HepG2 (cell line): ENCODE measurements at regions not wholly inside any gene's neighbourhood (a gene's known extent, or its start where the extent isn't known, plus 50 kb on each side); places are given as distances from the start of the nearest gene placed in this dataset.

Experiments
- ATAC-seq: fragments of 200-7000 bp; cut with Tn5 transposase; 3 replicates; pipeline ENCODE4 v1.9.1; 2020; ENCODE audit warnings: mild to moderate bottlenecking, moderate library complexity
- BruUV-seq: library from RNA; stranded (reverse); fragments of 400-500 nt; replicated peaks from 2 replicates; lab custom pipeline; 2021; lab: Mats Ljungman, UMichigan
- CTCF ChIA-PET: fragments of 300-600 bp; formaldehyde crosslinking; extraction: SDS; loops from one replicate; lab custom pipeline; 2021; ENCODE audit warnings: low total read pairs, inconsistent platforms, low intra/inter-chr PET ratio; lab: Yijun Ruan, JAX
- POLR2A ChIA-PET: fragments of 350-600 bp; sonication (Branson Sonifier 250); formaldehyde crosslinking; loops from one replicate; lab custom pipeline; 2020; ENCODE audit warnings: antibody characterized with exemption, inconsistent platforms; lab: Yijun Ruan, JAX
- DNase-seq: peaks from one replicate; pipeline ENCODE4 v3.0.0-alpha.2; 2015; ENCODE audit warnings: low spot score
- FAIRE-seq: peaks from 3 replicates; lab custom pipeline; 2011; peaks lifted over from hg19 to GRCh38; lab: Jason Lieb, UNC
- H2AFZ ChIP-seq: one replicate; pipeline ENCODE4 v1.6.1; 2011; ENCODE audit warnings: low read length, inconsistent platforms
- H3K27ac ChIP-seq: fragments of 300-600 bp; 3 replicates; pipeline ENCODE4 v1.8.0; 2011; ENCODE audit warnings: mixed run types, mild to moderate bottlenecking, mixed read lengths, low read length, inconsistent platforms; ENCODE audit not compliant: insufficient read depth; ENCODE audit errors: extremely low read length
- H3K27me3 ChIP-seq, 2 experiments: fragments of 200-600 bp in 1 of 2; 2 replicates in 1 of 2; 3 replicates in 1 of 2; pipeline versions ENCODE4 v1.6.0 to v1.8.0; 2011; ENCODE audit warnings: low read length in 2 of 2, mild to moderate bottlenecking in 2 of 2, moderate library complexity in 2 of 2, inconsistent platforms in 1 of 2; ENCODE audit not compliant: insufficient read depth in 2 of 2, control insufficient read depth in 1 of 2
- H3K36me3 ChIP-seq, 2 experiments: fragments of 200-600 bp in 1 of 2; replicated peaks in 1 of 2; 2 replicates in 1 of 2; 3 replicates in 1 of 2; pipeline versions ENCODE4 v1.5.1 to v1.8.0; 2011; ENCODE audit warnings: low read length in 2 of 2, inconsistent platforms in 1 of 2; ENCODE audit not compliant: insufficient read depth in 2 of 2, control insufficient read depth in 1 of 2
- H3K4me1 ChIP-seq: 2 replicates; pipeline ENCODE4 v1.5.1; 2012; ENCODE audit warnings: low read length, inconsistent platforms; ENCODE audit not compliant: insufficient read depth
- H3K4me2 ChIP-seq: 2 replicates; pipeline ENCODE4 v1.6.0; 2011; ENCODE audit warnings: low read depth, low read length, inconsistent platforms
- H3K4me3 ChIP-seq, 3 experiments: fragments of 200-600 bp in 1 of 3; sonication (generic), shearing (Covaris generic) in 1 of 3; replicated peaks in 1 of 3; 2 replicates each; pipeline ENCODE4 v1.5.1; 2011 to 2016; ENCODE audit warnings: low read length in 3 of 3, inconsistent platforms in 2 of 3, low read depth in 2 of 3, mild to moderate bottlenecking in 2 of 3, control low read depth in 1 of 3, mixed read lengths in 1 of 3; ENCODE audit not compliant: insufficient read depth in 1 of 3
- H3K79me2 ChIP-seq: one replicate; pipeline ENCODE4 v1.6.1; 2011; ENCODE audit warnings: low read length, inconsistent platforms; ENCODE audit not compliant: insufficient read depth
- H3K9ac ChIP-seq: 2 replicates; pipeline ENCODE4 v1.6.0; 2011; ENCODE audit warnings: mild to moderate bottlenecking, low read depth, low read length, inconsistent platforms; ENCODE audit not compliant: insufficient read depth
- H3K9me3 ChIP-seq: 2 replicates; pipeline ENCODE4 v1.5.1; 2012; ENCODE audit warnings: mild to moderate bottlenecking, low read length
- H4K20me1 ChIP-seq: 2 replicates; pipeline ENCODE4 v1.6.0; 2011; ENCODE audit warnings: inconsistent platforms, mild to moderate bottlenecking, low read length, moderate library complexity; ENCODE audit not compliant: insufficient read depth
- MTA3 ChIP-seq: sonication (generic); formaldehyde crosslinking; IDR thresholded peaks from 2 replicates; pipeline ENCODE4 v1.4.0; 2020; ENCODE audit warnings: missing genetic modification reagents
- RFX5 ChIP-seq: IDR thresholded peaks from 2 replicates; pipeline ENCODE4 v1.6.1; 2011; ENCODE audit warnings: low read depth, low read length, improper control_type of control experiment
- U2AF2 ChIP-seq: fragments of 200-400 bp; formaldehyde crosslinking; IDR thresholded peaks from 2 replicates; pipeline ENCODE4 v1.6.1; 2017; ENCODE audit warnings: low read depth, mild to moderate bottlenecking, low read length
- ZNF17 ChIP-seq: sonication (generic); formaldehyde crosslinking; IDR thresholded peaks from 2 replicates; pipeline ENCODE4 v1.5.0; 2020; ENCODE audit warnings: mild to moderate bottlenecking, missing genetic modification reagents
- WGBS: methylation state at CpG from one replicate; pipeline ENCODE4 v1.1.6; 2017; ENCODE audit warnings: low lambda C conversion rate; 5-methylcytosine and 5-hydroxymethylcytosine counted together
- in situ Hi-C: cut with HindIII; loops from 2 replicates; pipeline ENCODE4 v1.10.0; 2017; ENCODE audit warnings: low pct_unique_long_range_greater_than_20kb; ENCODE audit not compliant: extremely low pct_ligation_motif_present
- intact Hi-C: fragments of 100-400 bp; cut with micrococcal nuclease; formaldehyde crosslinking; loops from one replicate; pipeline ENCODE4 v1.10.0; 2022; ENCODE audit not compliant: unreplicated experiment
- TF ChIP-seq, protein P1 (sequence below): sonication (generic); formaldehyde crosslinking; IDR thresholded peaks from 2 replicates; pipeline ENCODE4 v1.4.0; 2020; ENCODE audit warnings: mild to moderate bottlenecking, missing genetic modification reagents

DNA sequence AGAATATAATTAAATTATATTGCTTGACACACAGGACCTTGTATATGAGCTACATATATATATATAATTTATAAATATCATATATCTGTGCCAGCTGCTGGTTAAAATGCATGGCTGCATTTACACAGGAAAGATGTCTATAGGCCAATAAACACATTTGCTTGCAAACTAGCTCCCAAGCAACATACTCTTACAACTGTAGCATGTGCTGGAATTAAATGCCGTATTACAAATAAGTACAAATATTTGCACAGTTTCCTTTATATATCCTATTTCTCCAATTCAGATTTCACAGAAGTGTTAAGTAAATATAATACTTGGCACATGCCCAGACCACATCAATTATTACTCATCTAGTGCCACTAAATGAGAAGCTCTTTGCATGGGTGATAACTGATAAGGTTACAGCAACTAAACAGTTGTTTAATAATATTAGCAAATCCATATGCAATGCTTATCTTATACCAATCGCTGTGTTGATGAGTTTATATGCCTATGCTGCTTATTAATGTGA lies 66.7 kb upstream of the E2F7 start:
- no peaks in the 10 kb centered on the region for H3K4me1 ChIP-seq
- H3K4me2 ChIP-seq = no peak overlapping the region
- TF ChIP-seq RFX5 (no peak), MTA3 (CRISPR knock-in tag) (no peak), ZNF17 (no peak)
- TF ChIP-seq, protein P1, sequence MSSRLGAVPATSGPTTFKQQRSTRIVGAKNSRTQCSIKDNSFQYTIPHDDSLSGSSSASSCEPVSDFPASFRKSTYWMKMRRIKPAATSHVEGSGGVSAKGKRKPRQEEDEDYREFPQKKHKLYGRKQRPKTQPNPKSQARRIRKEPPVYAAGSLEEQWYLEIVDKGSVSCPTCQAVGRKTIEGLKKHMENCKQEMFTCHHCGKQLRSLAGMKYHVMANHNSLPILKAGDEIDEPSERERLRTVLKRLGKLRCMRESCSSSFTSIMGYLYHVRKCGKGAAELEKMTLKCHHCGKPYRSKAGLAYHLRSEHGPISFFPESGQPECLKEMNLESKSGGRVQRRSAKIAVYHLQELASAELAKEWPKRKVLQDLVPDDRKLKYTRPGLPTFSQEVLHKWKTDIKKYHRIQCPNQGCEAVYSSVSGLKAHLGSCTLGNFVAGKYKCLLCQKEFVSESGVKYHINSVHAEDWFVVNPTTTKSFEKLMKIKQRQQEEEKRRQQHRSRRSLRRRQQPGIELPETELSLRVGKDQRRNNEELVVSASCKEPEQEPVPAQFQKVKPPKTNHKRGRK (CRISPR knock-in tag) = no peak
- DNase-seq = no peak
- H3K9ac ChIP-seq = no peak overlapping the region
- H2AFZ ChIP-seq = no peak overlapping the region
- H3K9me3 ChIP-seq = no peaks in the 10 kb centered on the region
- 8% methylated on average over 2 of the region's 2 CpGs for WGBS
- in situ Hi-C loops (no loop called here), intact Hi-C loops (no loop called here)
- ChIA-PET CTCF (no interaction called here), POLR2A (no interaction called here)
- no TSS peak for BruUV-seq
- no peaks in the 10 kb centered on the region for H3K79me2 ChIP-seq
- H3K27ac ChIP-seq = no peak overlapping the region
- H3K4me3 ChIP-seq = no peak overlapping the region
- FAIRE-seq = no peak
- H3K27me3 ChIP-seq = no peaks in the 10 kb centered on the region
- H4K20me1 ChIP-seq = no peaks in the 10 kb centered on the region
- H3K36me3 ChIP-seq = no peaks in the 10 kb centered on the region
- ATAC-seq = no peak

DNA sequence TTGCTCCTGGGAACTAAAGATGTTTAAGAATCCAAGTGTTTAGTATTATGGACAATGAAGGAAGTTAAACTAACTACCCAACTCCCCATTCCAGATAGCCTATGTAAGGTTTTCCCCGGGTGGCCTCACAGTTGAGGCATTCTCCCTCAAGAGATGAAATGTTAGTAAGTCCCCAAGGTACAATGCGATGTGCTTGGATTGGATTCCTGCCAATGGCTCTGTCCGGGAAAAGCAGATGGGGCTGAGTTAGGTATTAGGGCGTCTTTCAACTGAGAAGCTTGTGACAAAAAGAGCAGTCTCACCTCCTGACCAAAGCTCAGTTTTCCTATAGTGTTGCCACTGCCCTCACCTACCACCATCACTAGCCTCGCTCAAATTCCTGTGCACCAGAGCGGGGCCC lies 64.8 kb upstream of the E2F7 start:
- 15% methylated on average over 6 of the region's 6 CpGs for WGBS
- ATAC-seq (no peak), DNase-seq (no peak), FAIRE-seq (no peak)
- POLR2A ChIA-PET = no interaction called here
- intact Hi-C loops (no loop called here), in situ Hi-C loops (no loop called here)
- no peak for TF ChIP-seq U2AF2
- Histone ChIP-seq H3K9me3 (no peaks in the 10 kb centered on the region), H3K4me3 (no peak overlapping the region), H4K20me1 (no peaks in the 10 kb centered on the region), H3K4me1 (no peaks in the 10 kb centered on the region), H3K9ac (no peak overlapping the region), H3K36me3 (no peaks in the 10 kb centered on the region), H2AFZ (no peak overlapping the region), H3K27ac (no peak overlapping the region), H3K27me3 (no peaks in the 10 kb centered on the region), H3K79me2 (no peaks in the 10 kb centered on the region), H3K4me2 (no peak overlapping the region)
- BruUV-seq = no TSS peak
- CTCF ChIA-PET = no interaction called here
